ENCODE measurements at regions not wholly inside any gene's neighbourhood (a gene's known extent, or its start where the extent isn't known, plus 50 kb on each side); places are given as distances from the start of the nearest gene placed in this dataset.

GRCh38 chr9:2319421-2319820, 302.2 kb upstream of the VLDLR start:
- DNase-seq: no peak

- no peak for DNase-seq
Observed at GRCh38 chr9:2320114-2320513, 301.5 kb upstream of the VLDLR start.

- DNase-seq: no peak
Observed at GRCh38 chr9:2320632-2321031, 301.0 kb upstream of the VLDLR start.

GRCh38 chr9:2321523-2322148, 300.0 kb upstream of the VLDLR start:
- no peak for DNase-seq

GRCh38 chr9:2324742-2325141, 296.8 kb upstream of the VLDLR start:
- no peak for DNase-seq

- no peak for DNase-seq
Observed at GRCh38 chr9:2332663-2333062, 288.9 kb upstream of the VLDLR start.

- DNase-seq: no peak
Observed at GRCh38 chr9:2335260-2335659, 286.3 kb upstream of the VLDLR start.

GRCh38 chr9:2336055-2336454, 285.5 kb upstream of the VLDLR start:
- no peak for DNase-seq

GRCh38 chr9:2337131-2337530, 284.5 kb upstream of the VLDLR start:
- DNase-seq: no peak

GRCh38 chr9:2337627-2338026, 284.0 kb upstream of the VLDLR start:
- no peak for DNase-seq

- DNase-seq: no peak
Observed at GRCh38 chr9:2338777-2339365, 282.7 kb upstream of the VLDLR start.

GRCh38 chr9:2339416-2339815, 282.2 kb upstream of the VLDLR start:
- DNase-seq: no peak

GRCh38 chr9:2340046-2340760, 281.4 kb upstream of the VLDLR start:
- no peak for DNase-seq

GRCh38 chr9:2341126-2341525, 280.5 kb upstream of the VLDLR start:
- no peak for DNase-seq

- DNase-seq: no peak
Observed at GRCh38 chr9:2341956-2342355, 279.6 kb upstream of the VLDLR start.

GRCh38 chr9:2343756-2344155, 277.8 kb upstream of the VLDLR start:
- DNase-seq: no peak

- no peak for DNase-seq
Observed at GRCh38 chr9:2344436-2344835, 277.2 kb upstream of the VLDLR start.

- no peak for DNase-seq
Observed at GRCh38 chr9:2345013-2345412, 276.6 kb upstream of the VLDLR start.

- no peak for DNase-seq
Observed at GRCh38 chr9:2346277-2346913, 275.2 kb upstream of the VLDLR start.

- no peak for DNase-seq
Observed at GRCh38 chr9:2351324-2351723, 270.3 kb upstream of the VLDLR start.

GRCh38 chr9:2354216-2354615, 267.4 kb upstream of the VLDLR start:
- no peak for DNase-seq

- no peak for DNase-seq
Observed at GRCh38 chr9:2354856-2355696, 266.5 kb upstream of the VLDLR start.

GRCh38 chr9:2355697-2355983, 265.9 kb upstream of the VLDLR start:
- DNase-seq: no peak
